RPMI7951 (cell line): ENCODE measurements at regions not wholly inside any gene's neighbourhood (a gene's known extent, or its start where the extent isn't known, plus 50 kb on each side); places are given as distances from the start of the nearest gene placed in this dataset.

Source experiments
- DNase-seq: peaks from one replicate; pipeline ENCODE4 v3.0.0-alpha.2; 2012; ENCODE audit warnings: low read depth

DNA sequence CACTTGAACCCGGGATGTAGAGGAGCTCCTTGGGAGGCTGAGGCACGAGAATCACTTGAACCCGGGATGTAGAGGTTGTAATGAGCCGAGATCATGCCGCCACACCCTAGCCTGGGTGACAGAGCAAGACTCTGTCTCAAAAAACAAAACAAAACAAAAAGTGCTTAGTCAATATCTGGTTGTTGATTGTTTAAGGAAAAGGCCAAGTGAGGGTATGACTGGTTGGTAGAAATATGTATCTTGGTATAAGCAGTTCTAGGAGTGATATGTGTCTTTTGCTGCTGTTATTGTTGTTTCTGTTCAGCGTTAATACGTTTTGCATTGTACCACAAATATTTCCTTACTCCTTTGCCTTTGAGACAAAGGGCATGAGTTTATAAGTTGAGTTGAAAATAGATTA is 210.7 kb upstream of the DMRT1 start:
- DNase-seq: no peak

DNA sequence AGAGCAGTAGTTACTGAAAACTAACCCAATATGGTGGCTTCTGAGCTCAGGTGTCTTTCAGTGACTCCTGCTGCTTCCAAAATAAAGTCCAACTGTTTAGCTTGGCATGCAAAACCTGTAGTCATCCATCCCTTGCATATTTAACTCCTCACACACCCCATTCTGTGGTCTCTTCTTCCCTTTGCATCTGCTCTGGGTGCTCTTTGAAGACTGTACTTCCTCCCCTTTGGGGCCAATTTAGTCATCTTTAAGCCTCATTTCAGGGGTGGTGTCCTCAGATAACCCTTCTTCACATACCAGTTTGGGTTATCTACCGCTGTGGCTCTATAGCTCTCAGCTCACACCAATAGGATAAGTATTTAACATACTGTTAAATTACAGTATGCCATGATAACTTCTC is 209.9 kb upstream of the DMRT1 start:
- DNase-seq: peak; percentile 86

DNA sequence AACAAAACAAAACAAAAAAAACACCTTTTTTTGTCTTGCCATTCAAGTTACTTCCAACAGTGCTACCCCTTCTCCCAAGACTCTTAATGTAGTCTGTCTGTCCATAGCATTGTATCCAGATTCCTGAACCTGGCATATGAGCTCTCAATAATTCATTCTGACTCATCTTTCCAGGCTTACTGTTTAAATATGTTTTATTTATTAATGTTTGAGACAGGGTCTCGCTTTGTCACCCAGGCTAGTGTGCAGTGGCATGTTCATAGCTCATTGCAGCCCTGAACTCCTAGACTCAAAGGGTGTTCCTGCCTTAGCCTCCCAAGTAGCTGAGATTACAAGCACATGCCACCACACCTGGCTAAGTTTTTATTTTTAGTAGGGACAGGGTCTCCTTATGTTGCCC is 208.0 kb upstream of the DMRT1 start:
- DNase-seq: no peak

DNA sequence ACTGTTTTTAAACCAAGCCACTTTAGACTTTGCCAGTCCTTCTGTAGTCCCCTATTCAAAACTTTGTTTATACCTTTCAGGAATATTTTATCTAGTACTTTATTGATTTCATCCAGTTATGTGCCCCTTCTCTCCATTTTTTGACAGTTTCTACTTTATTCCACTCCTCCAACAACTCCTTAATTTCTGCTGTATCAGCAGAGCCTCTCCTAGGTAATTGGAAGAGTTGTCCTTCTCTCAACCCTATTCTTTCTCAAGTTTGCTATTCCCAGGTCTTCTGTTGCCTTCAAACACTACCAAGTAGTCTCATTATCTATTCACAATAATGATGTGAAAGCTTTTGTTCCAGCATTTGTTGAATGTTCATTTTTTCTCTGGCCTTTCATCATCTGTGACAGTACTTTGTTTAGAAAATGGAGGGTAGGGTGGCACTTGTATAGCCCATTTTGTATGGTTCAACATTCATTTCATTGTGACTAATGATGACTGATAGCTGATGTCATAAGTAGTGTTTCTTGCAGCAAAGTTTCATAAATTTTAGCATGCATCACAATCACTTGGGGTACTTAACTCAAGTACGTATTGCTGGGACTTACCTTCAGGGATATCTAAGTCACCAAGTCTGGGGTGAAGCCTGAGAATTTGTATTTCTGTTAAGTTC is 204.4 kb upstream of the DMRT1 start:
- no peak for DNase-seq

DNA sequence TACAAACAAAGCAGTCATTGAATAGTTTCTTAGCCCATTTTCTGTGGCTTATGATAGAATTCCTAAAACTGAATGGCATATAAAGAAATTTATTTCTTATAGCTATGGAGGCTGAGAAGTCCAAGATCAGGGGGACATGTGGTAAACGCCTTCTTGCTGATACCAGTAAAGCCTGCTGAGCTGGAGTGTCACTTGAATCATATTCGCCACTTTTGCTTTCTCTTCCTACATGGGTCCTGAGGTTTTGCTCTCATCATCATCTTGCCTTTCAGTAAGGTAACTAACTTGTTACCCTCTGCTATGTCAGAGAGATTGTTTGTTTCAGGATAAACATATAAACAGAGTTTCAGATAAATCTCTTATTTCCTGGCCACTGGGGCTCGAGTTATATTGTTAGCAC is 203.3 kb upstream of the DMRT1 start:
- no peak for DNase-seq

DNA sequence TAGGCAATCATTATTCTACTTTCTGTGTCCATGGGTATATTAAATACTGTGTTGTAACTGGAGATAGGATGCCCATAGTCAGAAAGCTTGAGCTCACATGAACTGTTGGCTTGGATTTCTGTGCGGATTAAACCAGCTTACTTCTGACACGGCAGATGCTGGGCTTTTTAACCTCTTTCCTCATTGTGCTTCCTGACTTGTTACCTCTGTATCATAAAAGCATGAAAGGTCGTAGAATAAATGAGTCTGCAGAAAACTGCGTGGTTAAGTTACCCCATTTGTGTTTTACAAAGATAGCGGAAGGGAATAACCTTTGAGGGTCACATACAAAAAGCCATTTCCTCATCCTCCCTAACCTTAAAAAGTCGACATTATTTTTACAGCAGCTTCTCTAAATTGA is 199.5 kb upstream of the DMRT1 start:
- no peak for DNase-seq

DNA sequence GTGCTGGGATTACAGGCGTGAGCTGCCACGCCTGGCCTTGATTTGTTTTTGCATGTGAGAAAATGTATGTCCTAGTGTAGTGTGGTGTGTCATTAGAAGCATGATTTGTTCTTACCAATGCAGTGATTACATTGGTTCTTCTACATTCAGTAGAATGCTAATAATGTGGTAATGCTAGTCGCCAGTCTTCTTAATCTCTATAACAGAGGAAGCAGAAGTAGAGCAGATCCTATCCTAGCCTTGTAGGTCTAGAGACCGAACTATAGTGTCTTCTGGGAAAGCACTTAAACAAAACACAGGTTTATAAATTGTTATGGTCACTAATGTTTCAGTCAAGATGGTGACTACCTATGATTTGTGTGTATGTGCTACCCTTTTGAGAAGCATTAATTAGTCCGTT is 197.5 kb upstream of the DMRT1 start:
- no peak for DNase-seq

DNA sequence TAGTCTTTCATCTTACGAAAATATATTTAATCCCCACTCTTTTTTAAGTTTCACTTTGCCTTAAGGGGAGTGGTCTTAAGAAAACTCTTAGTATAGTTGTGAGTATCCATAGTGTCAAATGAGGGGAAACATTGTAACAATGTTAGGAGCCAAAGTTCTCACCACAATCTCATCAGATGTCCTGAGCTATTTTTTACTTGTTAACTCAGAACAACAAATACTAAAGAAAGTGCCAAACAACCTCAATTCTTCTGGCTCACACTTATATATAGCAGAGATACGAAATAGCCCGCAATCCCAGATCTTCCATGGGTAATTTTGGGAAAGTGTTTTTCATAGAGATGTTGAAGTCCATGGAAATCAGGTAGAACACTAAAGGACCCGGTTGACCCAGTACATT is 194.0 kb upstream of the DMRT1 start:
- DNase-seq: no peak

DNA sequence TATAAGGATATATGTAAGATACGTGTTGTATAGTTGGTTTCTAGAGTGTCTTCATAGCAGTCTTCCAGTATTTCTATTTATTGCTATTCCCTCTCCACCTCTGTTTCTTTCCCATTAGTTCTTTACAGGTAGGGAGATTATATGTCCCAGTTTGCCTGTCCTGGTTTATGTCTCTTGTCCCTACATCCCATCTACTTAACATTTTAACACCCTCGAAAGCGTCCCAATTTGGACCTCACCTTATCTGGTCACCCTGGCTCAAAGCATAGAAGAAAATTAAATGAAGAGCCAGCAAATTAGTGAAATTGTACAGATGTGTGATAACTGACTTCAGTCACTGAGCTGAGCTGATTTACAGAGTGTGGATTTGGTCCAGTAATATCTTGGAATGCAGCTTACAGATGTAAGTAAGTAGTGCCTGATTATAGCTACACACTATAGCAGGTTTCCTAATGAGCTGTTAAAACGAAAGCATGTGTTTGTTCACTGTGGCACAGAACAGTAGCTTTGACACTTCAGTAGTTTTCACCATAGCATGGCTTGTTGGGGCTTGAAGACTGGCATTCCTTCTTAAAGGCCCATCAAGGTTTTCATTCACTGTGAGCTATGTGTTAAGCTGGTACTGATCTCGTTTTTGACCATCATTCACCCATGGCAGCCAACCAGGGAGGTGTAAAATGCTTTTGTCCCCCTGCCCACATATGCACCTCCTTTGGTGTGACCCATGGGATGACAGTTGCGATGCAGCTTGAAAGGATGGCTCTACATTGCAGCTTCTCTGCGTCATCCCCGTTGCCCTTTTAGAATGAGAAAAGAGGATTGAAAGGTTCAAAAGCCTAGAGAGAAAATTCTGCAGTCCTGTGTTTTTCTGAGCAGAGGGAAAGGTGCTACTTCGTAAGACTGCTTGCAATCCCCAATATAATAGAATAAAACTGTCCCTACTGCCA is 192.1 kb upstream of the DMRT1 start:
- no peak for DNase-seq

DNA sequence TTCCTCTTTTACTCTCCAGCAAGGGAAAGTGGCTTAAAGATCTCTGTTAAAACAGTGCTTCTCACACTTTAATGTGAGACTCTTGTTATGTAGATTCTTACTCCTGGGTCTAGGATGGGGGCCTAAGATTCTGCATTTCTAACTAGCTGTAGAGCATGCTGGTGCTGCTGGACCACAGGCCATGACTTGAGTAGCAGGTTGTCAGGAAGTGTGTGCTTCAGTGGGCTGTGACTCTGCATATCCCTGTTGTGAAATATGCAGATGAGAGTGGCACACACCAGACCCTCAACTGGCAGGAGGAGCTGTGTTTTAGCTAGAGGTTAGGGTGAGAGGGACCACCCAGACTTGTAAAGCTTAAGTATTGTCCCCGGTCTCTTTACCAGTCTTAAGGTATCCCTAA is 191.1 kb upstream of the DMRT1 start:
- DNase-seq: no peak

DNA sequence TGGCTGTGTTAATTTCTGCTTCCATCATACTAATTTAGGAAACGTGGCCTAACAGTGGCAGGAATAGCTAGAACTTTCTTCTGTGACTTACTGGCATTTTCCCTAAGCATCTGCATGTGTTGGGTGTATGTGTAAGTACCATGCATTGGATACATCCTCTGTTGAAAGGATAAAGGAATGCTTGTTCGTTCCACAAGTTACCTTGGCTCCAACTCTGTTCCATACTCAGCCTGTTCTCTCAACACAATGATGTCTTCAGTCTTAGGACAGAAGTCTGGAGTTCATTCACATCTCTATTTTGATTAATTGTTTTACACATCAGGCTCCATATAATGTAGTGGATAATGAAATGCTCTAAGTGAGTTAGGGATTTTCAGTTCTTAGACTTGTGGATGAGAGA is 190.1 kb upstream of the DMRT1 start:
- no peak for DNase-seq

DNA sequence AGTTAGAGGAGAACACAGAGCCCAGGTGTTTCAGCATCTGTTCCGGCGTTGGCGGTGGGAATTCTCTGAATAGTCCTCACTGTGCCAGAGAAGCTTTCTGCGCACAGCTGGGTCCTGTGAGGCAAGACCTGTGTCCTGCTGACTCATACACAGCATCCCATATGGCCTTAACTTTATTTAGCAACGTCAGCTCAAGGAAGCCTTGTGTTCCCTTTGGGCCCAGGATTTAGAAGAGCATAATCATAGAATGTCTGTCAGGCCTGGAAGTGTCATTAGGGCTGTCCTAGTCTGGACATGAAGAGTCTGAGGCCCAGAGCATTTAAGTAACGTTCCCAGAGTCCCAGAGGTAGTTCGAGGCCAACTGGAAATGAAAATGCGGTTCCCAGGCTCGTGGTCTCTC is 188.6 kb upstream of the DMRT1 start:
- peak; percentile 33 for DNase-seq

DNA sequence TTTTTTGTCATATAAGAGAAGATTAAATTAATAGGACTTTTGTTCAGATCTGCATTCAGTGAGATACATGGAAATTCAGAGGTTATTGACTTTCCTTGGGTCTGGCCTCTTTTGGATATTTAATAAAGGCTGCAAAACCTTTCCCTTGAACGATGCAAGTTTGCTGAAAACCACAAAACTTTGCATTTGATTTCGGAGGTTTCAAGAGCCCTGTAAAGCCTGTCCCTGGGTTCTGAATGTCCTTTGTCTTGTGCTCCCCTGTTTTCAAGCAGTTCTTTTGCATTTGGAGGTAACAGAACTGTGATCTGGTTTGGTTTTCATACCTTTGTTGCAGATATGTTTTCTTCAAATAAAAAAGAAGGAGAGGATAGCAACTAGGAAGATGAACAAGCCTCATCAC is 188.1 kb upstream of the DMRT1 start:
- DNase-seq: no peak

DNA sequence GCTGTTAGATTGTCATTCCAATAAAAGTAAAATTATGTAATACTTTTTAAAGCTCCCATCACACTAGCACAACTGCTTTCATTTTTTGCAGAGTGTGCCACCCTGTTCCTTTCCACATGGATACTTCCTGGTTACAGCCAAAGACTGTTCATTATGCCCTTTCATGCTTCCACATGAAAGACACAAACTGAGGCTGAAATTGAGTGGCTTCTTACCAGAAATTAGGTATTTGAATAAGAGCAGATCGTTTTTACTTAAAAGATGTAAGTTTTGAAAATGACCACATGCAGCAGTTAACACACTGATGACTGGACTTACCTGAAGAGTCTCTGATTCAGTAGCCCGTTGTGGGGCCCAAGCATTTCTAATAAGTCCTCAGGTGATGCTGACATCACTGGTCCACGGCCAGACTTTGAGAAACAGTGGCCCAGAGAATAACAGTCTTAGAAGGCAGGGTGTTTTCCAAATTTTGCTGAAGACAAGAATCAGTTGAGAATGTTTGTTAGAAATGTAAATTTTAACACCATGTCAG is 187.6 kb upstream of the DMRT1 start:
- no peak for DNase-seq

DNA sequence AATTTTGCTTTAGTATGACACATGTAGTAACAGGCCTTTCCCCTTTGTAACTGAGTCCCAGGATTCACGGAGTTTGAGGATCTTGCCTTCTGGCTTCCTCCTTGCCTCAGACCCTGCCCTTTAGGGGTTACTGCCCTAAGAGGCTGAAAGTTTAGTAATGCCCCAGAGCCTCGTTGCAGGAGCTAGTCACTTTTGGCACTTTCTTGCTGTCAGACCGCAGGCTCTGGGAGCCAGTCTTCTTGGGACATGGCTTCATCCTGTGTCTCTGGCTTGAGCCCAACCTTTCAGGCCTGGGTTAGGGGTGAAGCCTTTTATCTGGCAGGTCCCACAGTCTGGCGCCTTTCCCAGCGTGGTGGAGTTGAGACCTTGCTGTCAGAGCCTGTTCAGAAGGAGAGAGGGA is 185.6 kb upstream of the DMRT1 start:
- peak; percentile 57 for DNase-seq

DNA sequence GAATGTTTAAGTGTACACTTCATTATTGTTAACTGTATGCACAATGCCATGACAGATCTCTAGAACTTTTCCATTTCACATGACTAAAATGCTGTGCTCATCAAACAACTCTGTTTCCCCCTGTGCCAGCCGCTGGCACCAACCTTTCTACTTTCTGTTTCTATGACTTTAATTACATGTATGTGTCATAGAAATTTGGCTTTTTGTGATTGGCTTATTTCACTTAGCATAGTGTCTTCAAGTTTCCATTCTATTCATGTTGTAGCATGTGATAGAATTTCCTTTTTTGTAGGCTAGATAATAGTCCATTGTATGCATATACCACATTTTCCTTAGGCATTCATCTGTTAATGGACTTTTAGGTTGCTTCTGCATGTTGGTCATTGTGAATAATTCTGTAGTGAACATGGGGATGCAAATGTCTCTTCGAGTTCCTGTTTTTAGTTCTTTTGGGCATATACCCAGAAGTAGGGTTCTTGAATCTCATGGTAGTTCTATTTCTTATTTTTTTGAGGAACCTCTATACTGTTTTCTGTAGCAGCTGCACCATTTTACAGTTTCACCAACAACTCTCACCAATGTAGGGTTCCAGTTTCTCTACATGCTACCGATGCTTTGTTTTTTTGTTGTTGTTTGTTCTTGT is 184.4 kb upstream of the DMRT1 start:
- no peak for DNase-seq

DNA sequence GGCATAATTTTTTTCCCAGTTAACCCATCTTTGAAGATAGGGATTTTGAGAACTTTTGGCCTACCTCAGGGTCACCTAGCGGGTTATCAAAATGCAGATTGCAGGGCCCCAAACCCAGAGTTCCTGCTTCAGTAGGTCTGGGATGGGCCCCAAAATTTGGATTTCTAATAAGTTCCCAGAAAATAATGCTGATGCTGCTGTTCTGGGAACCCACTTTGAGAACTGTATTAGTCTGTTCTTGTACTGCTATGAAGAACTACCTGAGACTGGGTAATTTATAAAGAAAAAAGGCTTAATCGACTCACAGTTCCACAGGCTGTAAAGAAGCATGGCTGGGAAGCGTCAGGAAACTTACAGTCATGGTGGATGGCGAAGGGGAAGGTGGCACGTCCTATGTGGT is 182.2 kb upstream of the DMRT1 start:
- DNase-seq: no peak

DNA sequence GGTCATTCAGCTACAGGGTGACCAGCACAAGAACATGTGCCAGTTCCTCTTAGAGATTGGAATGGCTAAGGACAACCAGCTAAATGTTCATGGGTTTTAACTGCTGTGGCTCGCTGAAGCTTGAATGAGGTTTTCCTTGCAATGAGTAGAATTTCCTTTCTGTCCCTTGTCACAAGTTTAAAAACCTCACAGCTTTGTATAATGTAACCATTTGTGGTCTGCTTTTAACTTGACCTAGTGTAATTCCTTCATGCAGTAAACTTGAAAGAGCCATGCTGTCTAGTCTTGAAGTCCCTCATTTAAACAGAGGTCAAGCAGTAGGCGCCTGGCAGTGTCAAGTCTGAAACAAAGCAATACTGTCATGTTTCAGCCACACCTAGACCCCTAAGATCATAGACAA is 181.3 kb upstream of the DMRT1 start:
- peak; percentile 22 for DNase-seq

DNA sequence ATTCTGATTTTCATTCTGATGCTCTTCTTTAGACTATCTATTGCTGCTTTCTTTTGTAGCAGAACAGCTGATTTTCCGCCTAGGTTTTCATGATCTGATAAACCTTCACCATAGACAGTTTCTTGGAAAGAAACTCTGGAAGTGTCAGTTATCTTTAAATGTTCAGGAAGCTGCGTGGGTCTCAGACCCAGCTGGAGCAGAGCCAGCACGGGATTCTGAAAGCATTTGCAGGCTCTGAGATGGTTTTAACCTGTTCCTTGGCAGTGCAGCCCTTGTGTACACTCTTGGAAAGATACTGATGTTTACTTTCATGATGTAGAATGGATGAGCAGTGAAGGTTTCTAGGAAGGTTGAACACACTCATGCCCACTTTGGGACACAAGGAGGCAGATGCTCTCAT is 178.0 kb upstream of the DMRT1 start:
- no peak for DNase-seq

DNA sequence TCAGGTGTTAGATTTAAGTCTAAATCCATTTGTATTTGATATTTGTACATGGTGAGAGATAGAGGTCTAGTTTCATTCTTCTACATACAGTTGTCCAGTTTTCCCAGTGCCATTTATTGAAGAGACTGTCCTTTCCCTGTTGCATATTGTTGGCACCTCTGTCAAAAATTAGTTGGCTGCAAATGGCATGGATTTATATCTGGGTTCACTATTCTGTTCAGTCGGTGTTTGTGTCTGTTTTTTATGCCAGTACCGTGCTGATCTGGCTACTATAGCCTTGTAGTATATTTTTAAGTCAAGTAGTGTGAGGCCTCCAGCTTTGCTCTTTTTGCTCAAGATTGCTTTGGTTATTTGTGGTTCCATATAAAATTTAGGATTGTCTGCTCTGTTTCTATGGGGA is 176.2 kb upstream of the DMRT1 start:
- no peak for DNase-seq

DNA sequence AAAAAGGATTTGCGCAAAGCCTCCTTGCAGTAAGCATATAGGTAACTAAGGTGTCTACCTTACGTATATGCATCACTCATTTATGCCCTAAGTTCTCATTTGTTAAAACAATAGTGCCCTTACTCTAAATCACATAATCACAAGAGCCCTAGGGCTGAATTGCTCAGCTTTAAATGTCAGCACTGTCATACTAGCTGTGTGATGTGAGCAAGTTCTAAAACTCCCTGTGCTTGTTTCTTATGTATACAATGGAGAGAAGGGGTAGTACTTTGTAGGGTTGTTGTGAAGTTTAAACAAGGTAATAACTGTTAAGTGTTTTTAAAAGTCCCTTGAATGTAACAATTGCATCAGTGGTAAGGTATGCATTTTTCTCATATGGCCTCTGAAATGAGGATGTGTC is 169.5 kb upstream of the DMRT1 start:
- no peak for DNase-seq

DNA sequence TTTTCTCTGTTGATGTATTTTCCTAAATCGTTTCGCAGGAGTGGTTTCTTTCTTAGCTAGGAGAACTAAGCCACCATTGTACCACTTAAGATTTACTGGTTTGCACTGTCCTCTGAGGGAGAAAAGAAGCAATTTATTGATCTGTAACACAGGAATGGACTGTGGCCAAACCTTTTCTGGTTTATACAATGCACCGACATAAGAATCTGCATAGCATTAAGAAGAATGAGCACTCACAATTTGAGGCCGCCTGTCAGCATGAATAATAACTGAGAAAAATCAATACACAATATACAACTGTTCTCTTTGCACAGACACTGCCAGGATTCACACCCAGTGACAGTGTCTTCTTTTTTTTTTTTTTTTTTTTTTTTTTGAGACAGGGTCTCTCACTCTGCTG is 168.6 kb upstream of the DMRT1 start:
- DNase-seq: no peak
